ENCODE measurements at regions not wholly inside any gene's neighbourhood (a gene's known extent, or its start where the extent isn't known, plus 50 kb on each side); places are given as distances from the start of the nearest gene placed in this dataset.
"Not testable (repeated sequence)": the region's sequence is repeated elsewhere in the genome, so short reads cannot be mapped to it uniquely, and the experiment has no call there.

GRCh38 chr3:124059580-124059979 is 67.7 kb upstream of the ROPN1 start:
- DNase-seq (ENCODE audit: extremely low read depth, low read depth): no peak
- TF ChIP-seq CTCF (IDR thresholded peaks at IDR 0.05; ENCODE audit: low read depth, low read length, missing control alignments): no peak
- no peak overlapping the region for H3K4me3 ChIP-seq (replicated peaks; ENCODE audit: low read depth, low read length)

DNA sequence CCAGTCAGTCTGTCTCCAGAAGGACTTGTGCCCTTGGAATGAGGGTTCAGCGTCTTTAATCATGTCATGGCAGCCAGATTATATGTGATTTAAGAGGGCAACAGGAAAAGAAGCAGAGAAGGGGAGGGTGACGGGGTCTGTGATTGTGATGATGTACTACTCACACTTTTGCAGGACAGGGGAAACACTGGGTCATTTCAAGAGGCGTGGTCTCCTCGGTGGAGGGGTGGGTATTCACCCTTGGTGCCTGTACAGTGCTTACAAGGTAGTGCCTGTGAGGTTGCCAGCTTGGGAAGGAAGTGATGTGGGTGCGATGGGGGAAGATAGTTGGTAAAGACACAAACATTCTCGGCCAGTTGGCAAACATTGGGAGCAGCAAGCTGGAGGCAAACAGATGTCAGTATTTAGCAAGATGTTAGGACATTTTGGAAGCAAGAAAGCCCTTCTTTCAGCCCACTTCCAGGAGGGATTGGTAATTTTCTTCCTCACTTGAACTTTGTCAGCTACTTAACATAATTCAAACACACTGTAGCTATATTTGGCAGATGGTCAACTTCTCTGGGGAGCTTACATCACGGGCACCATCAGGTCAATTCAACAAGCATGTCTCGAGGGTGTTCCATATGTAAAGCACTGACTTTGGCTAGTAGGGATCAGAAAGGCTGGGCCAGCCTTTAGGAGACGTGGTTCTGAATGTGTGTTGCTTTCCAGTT is 71.4 kb upstream of the ROPN1 start:
- no peak for TF ChIP-seq CTCF (IDR thresholded peaks at IDR 0.05; ENCODE audit: low read depth, low read length, missing control alignments)
- no peak for DNase-seq (ENCODE audit: extremely low read depth, low read depth)
- no peak overlapping the region for H3K4me3 ChIP-seq (replicated peaks; ENCODE audit: low read depth, low read length)

DNA sequence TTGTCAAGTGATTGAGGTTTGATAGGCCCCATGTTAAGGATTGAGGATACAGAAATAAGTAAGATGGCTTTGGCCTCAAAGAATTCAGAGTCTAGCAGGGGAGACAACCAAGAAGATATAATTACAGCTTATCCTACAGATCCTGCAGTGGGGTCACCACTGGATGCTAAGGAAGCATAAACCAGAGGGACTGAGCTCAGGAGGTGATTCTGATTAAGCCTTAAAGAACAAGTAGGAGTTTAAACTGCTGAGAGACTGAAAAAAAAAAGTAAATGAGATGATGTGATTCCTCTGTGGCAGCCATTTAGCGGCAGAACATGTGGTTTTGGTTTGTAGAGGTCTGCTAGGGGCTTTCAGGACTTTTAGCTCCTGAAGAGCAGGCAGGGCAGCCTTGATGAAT is 72.1 kb upstream of the ROPN1 start:
- no peak for DNase-seq (ENCODE audit: extremely low read depth, low read depth)
- H3K4me3 ChIP-seq (replicated peaks; ENCODE audit: low read depth, low read length): no peak overlapping the region
- no peak for TF ChIP-seq CTCF (IDR thresholded peaks at IDR 0.05; ENCODE audit: low read depth, low read length, missing control alignments)

DNA sequence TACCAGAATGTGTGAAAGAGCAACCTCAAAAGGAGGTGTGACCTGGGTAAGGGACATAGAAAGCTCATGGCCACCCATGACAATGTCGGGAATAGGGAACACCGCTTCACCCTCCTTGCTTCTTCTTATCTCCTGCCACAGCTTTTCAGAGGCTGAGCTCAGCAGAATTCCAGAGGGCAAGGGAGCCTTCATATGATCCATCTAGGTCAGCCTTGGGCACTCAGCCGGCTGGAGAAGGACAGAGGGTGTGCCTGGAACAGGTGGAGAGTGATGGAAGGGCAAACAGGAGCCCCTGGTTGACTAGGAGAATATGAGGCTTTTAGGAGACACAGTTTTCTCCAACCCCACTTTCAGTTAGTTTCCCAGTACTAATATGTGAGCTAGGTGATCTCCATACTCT is 74.6 kb upstream of the ROPN1 start:
- not testable (repeated sequence) for H3K4me3 ChIP-seq (replicated peaks; ENCODE audit: low read depth, low read length); DNase-seq (ENCODE audit: extremely low read depth, low read depth)

- not testable (repeated sequence) for DNase-seq (ENCODE audit: extremely low read depth, low read depth); H3K4me3 ChIP-seq (replicated peaks; ENCODE audit: low read depth, low read length)
Measured at GRCh38 chr3:124069706-124070105, 77.8 kb upstream of the ROPN1 start.

DNA sequence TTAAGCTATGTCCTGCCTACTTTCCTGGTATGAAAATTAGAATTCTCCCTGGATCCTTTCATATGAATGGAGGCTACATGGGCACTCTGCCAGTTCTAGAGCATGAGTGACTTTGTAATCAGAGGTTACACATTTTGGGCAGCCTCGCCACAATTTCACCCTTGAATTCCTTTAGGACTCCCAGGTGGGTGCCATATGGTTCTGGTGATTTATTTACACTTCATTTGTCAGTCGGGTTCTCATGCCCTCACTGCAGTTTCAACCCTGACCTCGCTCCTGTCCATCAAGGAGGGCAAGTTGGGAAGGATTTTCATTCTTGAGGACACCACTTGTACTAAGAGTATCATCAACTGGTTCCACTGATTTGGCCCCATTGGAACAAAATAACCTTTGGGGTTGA is 83.2 kb upstream of the ROPN1 start:
- not testable (repeated sequence) for DNase-seq (ENCODE audit: extremely low read depth, low read depth)

DNA sequence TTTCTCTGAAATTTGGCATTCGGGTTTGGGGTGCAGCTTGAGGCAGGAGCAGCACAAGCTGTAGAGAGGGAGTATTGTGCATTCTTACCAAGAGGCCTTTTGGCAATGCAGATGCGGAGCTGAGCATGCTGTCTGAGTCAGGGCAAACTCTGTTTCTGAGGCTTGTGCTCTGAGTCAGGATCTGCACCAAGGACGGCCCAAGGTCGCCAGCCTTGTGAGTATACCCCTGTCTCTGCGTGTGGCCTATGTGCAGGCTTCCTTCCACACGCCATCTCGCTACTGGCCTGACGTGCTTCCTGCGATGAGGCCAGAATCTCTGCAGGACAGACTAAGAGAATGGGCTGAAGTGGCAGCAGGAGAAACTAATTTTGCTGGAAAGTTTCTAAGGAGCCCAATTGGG is 83.8 kb upstream of the ROPN1 start:
- TF ChIP-seq CTCF (IDR thresholded peaks at IDR 0.05; ENCODE audit: low read depth, low read length, missing control alignments): no peak
- H3K4me3 ChIP-seq (replicated peaks; ENCODE audit: low read depth, low read length): no peak overlapping the region
- DNase-seq (ENCODE audit: extremely low read depth, low read depth): no peak

More for the DNA sequence above, 83.2 kb upstream of the ROPN1 start:
- H3K4me3 ChIP-seq (replicated peaks; ENCODE audit: low read depth, low read length): not testable (repeated sequence)

- TF ChIP-seq CTCF (IDR thresholded peaks at IDR 0.05; ENCODE audit: low read depth, low read length, missing control alignments): no peak
- no peak overlapping the region for H3K4me3 ChIP-seq (replicated peaks; ENCODE audit: low read depth, low read length)
- DNase-seq (ENCODE audit: extremely low read depth, low read depth): no peak
Measured at GRCh38 chr3:124076235-124076634, 84.3 kb upstream of the ROPN1 start.

Data from HFF-Myc (cell line).